ENCODE measurements at regions not wholly inside any gene's neighbourhood (a gene's known extent, or its start where the extent isn't known, plus 50 kb on each side); places are given as distances from the start of the nearest gene placed in this dataset.
A peak's percentile ranks its signal among the peaks of the same experiment; 100 is the strongest.
"Not testable (repeated sequence)": the region's sequence is repeated elsewhere in the genome, so short reads cannot be mapped to it uniquely, and the experiment has no call there.

DNA sequence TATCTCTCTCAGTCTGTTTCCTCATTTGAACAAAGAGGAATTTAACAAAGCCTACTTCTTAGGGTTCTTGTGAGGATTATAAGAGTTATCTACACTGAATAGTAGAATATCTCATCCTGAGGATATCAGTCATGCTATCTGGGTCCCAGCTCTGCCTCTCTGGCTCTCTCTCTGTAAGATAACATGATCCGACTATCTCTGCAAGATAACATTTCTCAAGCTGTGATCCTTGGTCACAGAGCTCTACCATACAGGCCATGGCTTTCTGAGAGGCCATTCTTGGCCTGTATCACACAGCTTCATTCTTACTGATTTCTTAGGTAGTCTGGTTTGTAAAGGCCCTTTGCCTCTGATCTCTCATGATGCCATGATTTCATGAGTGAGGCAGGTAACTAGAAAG, 71.0 kb upstream of the TRABD2B start:
- no peak for DNase-seq (ENCODE audit: low read depth in 2 of 2)
- H3K4me3 ChIP-seq (replicated peaks in 1 of 2; ENCODE audit: low read depth in 2 of 2, low read length in 2 of 2): no peak overlapping the region
- TF ChIP-seq, protein P1, sequence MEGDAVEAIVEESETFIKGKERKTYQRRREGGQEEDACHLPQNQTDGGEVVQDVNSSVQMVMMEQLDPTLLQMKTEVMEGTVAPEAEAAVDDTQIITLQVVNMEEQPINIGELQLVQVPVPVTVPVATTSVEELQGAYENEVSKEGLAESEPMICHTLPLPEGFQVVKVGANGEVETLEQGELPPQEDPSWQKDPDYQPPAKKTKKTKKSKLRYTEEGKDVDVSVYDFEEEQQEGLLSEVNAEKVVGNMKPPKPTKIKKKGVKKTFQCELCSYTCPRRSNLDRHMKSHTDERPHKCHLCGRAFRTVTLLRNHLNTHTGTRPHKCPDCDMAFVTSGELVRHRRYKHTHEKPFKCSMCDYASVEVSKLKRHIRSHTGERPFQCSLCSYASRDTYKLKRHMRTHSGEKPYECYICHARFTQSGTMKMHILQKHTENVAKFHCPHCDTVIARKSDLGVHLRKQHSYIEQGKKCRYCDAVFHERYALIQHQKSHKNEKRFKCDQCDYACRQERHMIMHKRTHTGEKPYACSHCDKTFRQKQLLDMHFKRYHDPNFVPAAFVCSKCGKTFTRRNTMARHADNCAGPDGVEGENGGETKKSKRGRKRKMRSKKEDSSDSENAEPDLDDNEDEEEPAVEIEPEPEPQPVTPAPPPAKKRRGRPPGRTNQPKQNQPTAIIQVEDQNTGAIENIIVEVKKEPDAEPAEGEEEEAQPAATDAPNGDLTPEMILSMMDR (IDR thresholded peaks at IDR 0.05; ENCODE audit: low read depth, low read length): no peak

DNA sequence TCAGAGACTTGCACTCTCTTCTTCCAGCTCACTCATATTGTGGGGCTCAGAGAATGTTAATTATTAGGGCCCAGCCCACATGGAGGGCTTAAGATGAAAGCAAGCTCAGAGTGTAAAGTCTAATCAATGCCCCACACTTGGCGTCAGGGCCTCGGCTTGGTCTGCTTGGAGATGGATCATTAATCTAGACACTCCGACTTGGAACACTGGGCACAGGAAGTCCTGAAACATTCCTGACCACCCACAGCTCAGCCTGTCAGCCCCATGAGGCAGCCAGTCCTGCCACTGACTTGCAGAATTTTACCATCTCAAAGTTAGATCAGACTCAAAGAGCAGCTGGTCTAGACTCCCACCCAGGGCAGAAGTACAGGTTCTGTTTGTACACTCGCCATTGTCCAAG, 69.8 kb upstream of the TRABD2B start:
- no peak overlapping the region for H3K4me3 ChIP-seq (replicated peaks in 1 of 2; ENCODE audit: low read depth in 2 of 2, low read length in 2 of 2)
- DNase-seq (ENCODE audit: low read depth in 2 of 2): no peak
- TF ChIP-seq, protein P1 (IDR thresholded peaks at IDR 0.05; ENCODE audit: low read depth, low read length): no peak

DNA sequence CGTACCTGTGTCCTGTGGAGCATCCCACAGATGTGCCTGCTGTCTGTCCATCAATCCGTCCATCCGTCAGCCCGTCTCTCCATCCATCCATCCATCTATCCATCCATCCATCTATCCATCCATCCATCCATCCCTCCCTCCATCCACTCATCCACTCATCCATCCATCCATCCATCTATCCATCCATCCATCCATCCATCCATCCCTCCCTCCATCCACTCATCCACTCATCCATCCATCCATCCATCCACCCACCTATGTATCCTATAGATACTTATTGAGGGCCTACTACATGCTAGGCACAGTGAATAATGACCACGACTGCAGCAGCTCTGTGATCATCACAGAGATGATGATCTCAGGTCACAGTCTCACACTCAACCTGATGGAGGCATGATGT, 67.5 kb upstream of the TRABD2B start:
- DNase-seq (ENCODE audit: low read depth in 2 of 2); H3K4me3 ChIP-seq (replicated peaks in 1 of 2; ENCODE audit: low read depth in 2 of 2, low read length in 2 of 2): not testable (repeated sequence)

DNA sequence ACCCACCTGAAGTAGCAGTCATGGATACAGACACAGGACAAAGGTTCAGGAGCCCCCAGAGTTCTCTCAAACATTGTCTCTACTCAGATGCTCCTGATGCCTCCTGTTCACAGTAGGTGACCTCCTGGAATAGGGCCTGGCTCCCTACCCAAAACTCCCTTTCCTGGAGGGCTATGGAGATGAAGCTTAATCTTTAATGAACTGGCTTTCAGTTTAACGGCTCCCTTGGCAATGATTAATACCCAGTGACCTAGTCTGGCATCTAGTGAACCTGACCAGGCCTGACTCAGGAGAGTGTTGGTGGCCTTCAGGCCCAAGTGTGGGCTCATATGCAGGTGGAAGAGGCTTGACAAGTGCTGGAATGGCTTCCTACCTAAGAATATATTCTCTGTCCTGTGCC, 65.2 kb upstream of the TRABD2B start:
- no peak for DNase-seq (ENCODE audit: low read depth in 2 of 2)
- TF ChIP-seq, protein P1 (IDR thresholded peaks at IDR 0.05; ENCODE audit: low read depth, low read length): no peak
- H3K4me3 ChIP-seq (replicated peaks in 1 of 2; ENCODE audit: low read depth in 2 of 2, low read length in 2 of 2): no peak overlapping the region

DNA sequence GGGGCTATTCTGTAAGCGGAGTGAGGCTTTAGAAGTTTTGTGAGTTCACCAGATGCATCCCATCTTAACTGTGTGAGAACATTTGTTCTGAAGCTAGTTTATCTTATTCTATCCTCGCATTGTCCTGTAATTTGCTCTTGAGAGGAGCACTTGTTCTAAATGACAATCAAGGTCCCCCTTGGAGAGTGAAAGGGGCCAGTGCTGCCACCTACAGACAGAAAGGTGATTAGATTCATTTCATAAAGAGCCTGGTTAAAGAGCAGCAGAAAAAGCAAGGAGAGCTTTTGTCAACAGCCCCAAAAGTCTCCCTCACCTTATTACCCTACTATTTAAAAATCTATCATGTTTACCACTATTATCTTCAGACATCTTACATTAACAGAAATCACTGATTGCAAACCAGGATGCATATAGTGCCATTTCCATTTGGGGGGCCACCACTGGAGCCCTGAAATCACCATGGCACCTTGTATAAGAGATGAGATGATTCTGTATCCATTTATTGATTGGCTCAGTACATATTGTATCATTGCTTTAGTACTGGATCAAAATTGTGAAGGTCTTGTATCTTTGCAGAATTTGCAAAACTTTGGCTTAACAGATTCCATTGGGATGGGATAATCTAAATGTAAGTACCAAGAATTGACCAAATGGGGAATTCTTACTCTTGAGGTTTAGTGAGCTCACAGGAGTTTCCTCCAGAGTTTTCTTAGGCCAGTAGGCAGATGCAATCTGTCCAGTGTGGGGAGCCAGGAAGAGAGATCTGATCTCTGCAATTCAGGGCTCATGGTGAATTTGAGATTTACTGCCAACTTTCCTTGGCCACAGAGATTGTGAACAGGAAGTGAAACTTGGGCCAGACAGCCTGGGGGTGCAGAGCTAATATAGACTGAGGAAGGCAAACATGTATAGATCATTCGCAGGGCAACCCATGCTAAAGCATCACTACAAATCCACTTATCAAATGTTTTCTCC, 64.3 kb upstream of the TRABD2B start:
- no peak overlapping the region for H3K4me3 ChIP-seq (replicated peaks in 1 of 2; ENCODE audit: low read depth in 2 of 2, low read length in 2 of 2)
- DNase-seq (ENCODE audit: low read depth in 2 of 2): peak; percentile 59 to 71
- TF ChIP-seq, protein P1 (IDR thresholded peaks at IDR 0.05; ENCODE audit: low read depth, low read length): peak; percentile 61

DNA sequence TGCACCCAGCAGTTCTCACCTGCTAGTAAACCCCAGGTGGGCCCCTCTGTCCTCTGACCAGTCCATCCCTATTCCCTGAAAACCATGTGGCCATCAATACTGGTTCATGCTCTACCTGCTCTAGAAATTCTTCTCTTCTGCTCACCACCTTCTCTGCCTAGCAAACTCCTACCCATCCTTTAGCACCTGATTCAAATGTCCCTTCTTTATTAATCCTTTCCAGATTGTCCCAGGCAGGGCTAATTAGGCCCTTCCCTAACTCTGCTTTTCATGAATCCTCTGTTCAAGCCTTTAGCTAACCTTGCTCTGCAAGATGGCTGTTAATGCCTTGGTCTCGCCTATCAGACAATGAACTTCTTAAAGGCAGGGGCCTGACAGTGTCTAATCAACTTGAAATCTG, 62.1 kb upstream of the TRABD2B start:
- H3K4me3 ChIP-seq (replicated peaks in 1 of 2; ENCODE audit: low read depth in 2 of 2, low read length in 2 of 2): no peak overlapping the region
- no peak for DNase-seq (ENCODE audit: low read depth in 2 of 2)
- TF ChIP-seq, protein P1 (IDR thresholded peaks at IDR 0.05; ENCODE audit: low read depth, low read length): no peak

DNA sequence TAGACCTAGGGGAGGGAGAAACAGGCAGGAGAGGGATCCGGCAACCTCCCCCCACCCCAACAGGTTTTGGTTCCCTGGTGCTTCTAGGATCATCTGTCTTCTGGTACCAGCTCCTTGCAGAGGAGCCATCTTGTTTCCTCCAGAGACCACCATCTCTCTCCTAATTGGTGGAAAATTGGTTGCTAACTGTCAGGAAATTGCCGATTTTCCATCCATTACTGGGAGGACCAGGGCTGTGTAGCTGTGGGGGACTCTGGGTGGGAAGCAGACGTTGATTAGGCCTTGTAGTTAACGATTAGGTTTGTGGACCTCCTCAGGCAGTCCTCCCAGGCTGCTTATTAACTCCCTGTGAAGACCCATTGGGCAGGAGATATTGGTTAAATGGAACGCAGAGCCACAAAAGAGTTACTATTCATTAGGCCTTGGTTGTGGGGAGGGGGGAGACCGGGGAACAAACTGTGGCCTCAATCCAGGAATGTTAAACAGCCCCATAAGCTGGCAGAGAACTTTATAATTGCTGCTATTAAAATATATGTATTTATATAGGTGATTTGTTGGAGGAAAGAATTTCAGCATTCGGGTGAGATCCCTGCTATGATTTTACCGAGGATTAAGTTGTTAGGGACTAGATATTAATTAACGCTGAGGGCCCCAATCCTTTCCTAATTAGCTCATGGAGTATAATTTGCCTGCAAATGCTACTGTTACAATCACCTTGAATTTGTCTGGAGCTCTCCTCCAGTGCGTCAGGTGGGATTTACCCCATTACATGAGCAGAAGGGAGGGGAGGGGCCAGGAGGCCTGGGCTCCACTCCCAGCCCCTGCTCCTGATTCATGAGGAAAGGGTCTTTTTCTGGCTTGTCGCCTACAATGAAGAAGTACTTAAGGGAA, 61.2 kb upstream of the TRABD2B start:
- no peak overlapping the region for H3K4me3 ChIP-seq (replicated peaks in 1 of 2; ENCODE audit: low read depth in 2 of 2, low read length in 2 of 2)
- DNase-seq (ENCODE audit: low read depth in 2 of 2): no peak
- TF ChIP-seq, protein P1 (IDR thresholded peaks at IDR 0.05; ENCODE audit: low read depth, low read length): no peak

All from cardiac fibroblast (primary cell).